ENCODE measurements at regions not wholly inside any gene's neighbourhood (a gene's known extent, or its start where the extent isn't known, plus 50 kb on each side); places are given as distances from the start of the nearest gene placed in this dataset.

- ChIA-PET POLR2A (no interaction called here), CTCF (no interaction called here)
- no peaks in the 10 kb centered on the region for H3K4me1 Mint-ChIP-seq
- H3K36me3 Mint-ChIP-seq (ENCODE audit: low read depth), result no peaks in the 10 kb centered on the region
- H3K4me3 Mint-ChIP-seq, result no peak overlapping the region
- ATAC-seq (no peak), DNase-seq (no peak)
- intact Hi-C loops (cut with DNase I, micrococcal nuclease), result no loop called here
- no peak overlapping the region for H3K27ac Mint-ChIP-seq
- no peaks in the 10 kb centered on the region for H3K27me3 Mint-ChIP-seq
- peaks cover 22% of the 10 kb centered on the region for H3K9me3 Mint-ChIP-seq (ENCODE audit: low read depth)
Measured at GRCh38 chr18:43651057-43651456, 373.8 kb upstream of the SYT4 start.

DNA sequence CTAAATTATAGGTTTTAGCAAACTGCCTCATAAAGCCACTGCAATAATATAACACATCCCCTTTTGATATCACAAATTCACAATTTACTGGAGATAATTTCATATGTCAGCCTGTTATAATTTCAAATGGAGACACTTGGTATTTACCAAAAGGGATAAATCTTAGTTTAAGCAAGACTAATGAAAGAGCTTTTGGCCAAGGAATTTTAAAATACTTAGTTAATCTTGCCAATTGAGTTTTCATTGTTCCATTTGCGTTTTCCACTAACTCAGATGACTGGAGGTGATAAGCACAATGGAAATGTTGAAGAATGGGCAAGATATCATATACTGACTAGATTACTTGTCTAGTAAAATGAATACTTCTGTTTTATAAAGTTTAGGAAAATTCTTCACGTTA is 379.3 kb upstream of the SYT4 start:
- DNase-seq, result no peak
- Mint-ChIP-seq H3K27me3 (no peaks in the 10 kb centered on the region), H3K4me3 (no peak overlapping the region), H3K9me3 (ENCODE audit: low read depth) (peaks cover 17% of the 10 kb centered on the region), H3K4me1 (no peaks in the 10 kb centered on the region), H3K36me3 (ENCODE audit: low read depth) (no peaks in the 10 kb centered on the region), H3K27ac (no peak overlapping the region)
- intact Hi-C loops (cut with DNase I, micrococcal nuclease), result no loop called here
- ChIA-PET POLR2A (no interaction called here), CTCF (interaction anchor here (0.9 kb wide), 1 partner anchor 18 kb away, joined by 3 read pairs; no protein-coding TSS in a partner anchor)
- no peak for ATAC-seq

DNA sequence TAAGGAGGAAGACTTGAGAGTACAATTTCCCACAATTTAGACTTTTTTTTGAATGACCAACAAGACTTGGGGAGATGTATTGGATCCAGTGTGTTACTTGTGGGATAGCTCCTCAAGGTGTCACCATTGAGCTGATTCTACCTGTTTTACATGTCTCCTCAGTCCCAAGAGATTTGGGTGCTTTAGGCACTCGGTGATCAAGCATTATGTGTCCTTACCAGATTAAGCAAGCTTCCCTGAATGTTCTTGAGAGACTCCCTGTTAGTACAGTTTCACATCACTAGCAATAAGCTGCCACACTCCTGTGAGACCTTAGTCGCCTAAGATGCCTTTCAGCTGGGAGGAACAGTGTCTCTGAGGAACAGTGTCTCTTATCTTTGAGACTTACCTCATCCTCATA is 384.3 kb upstream of the SYT4 start:
- Mint-ChIP-seq H3K36me3 (ENCODE audit: low read depth) (no peaks in the 10 kb centered on the region), H3K4me1 (no peaks in the 10 kb centered on the region), H3K27me3 (no peaks in the 10 kb centered on the region), H3K9me3 (ENCODE audit: low read depth) (no peaks in the 10 kb centered on the region), H3K27ac (no peak overlapping the region), H3K4me3 (no peak overlapping the region)
- ChIA-PET POLR2A (no interaction called here), CTCF (no interaction called here)
- peak; percentile 5 for DNase-seq
- no peak for ATAC-seq
- intact Hi-C loops (cut with DNase I, micrococcal nuclease), result no loop called here

DNA sequence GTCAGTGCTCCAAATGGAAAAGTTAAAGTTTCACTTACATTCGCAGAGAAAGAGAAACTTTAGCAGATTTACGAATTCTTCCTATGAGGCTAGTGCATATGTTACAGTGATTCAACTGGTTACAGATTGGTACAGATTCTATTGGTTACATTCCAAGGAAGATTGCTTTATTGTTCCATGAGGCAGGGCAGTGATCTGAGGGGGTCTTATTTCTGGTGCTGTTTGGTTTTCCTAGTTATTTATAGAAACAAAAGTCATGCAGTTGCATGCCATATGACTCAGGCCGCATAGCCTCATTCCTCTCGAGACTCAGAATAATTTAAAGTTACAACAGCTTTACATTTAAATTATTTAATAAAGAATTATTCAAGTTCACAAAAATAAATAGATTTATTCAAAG is 385.4 kb upstream of the SYT4 start:
- ChIA-PET POLR2A (no interaction called here), CTCF (no interaction called here)
- Mint-ChIP-seq H3K27ac (no peak overlapping the region), H3K9me3 (ENCODE audit: low read depth) (no peaks in the 10 kb centered on the region), H3K27me3 (no peaks in the 10 kb centered on the region), H3K36me3 (ENCODE audit: low read depth) (no peaks in the 10 kb centered on the region), H3K4me1 (no peaks in the 10 kb centered on the region), H3K4me3 (no peak overlapping the region)
- DNase-seq (no peak), ATAC-seq (no peak)
- intact Hi-C loops (cut with DNase I, micrococcal nuclease), result no loop called here

DNA sequence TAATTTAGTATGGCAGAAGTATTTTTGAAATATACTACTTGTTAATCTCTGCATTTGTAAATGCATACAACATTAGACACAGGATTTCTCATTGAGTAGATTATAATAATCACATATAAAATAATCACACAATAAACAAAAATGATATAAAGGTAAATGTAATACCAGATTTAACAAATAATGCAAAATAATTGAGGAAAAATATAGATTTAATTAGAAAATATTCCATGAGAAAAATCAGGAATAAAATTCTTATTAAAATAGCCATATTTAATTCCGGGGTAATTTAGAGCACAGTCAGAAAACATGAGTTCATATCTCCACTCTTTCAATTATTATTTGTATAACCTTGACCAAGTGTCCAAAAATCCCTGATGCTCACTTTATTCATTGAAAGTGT is 385.9 kb upstream of the SYT4 start:
- intact Hi-C loops (cut with DNase I, micrococcal nuclease), result no loop called here
- no peaks in the 10 kb centered on the region for H3K36me3 Mint-ChIP-seq (ENCODE audit: low read depth)
- ATAC-seq, result no peak
- H3K9me3 Mint-ChIP-seq (ENCODE audit: low read depth), result no peaks in the 10 kb centered on the region
- no peaks in the 10 kb centered on the region for H3K27me3 Mint-ChIP-seq
- no peak for DNase-seq
- ChIA-PET CTCF (no interaction called here), POLR2A (no interaction called here)
- H3K4me1 Mint-ChIP-seq, result no peaks in the 10 kb centered on the region
- H3K27ac Mint-ChIP-seq, result no peak overlapping the region
- H3K4me3 Mint-ChIP-seq, result no peak overlapping the region

GRCh38 chr18:43664487-43665008 is 387.3 kb upstream of the SYT4 start:
- intact Hi-C loops (cut with DNase I, micrococcal nuclease), result no loop called here
- H3K4me1 Mint-ChIP-seq, result no peaks in the 10 kb centered on the region
- DNase-seq (no peak), ATAC-seq (no peak)
- H3K36me3 Mint-ChIP-seq (ENCODE audit: low read depth), result no peaks in the 10 kb centered on the region
- POLR2A ChIA-PET, result no interaction called here
- H3K9me3 Mint-ChIP-seq (ENCODE audit: low read depth), result no peaks in the 10 kb centered on the region
- no peaks in the 10 kb centered on the region for H3K27me3 Mint-ChIP-seq
- no peak overlapping the region for H3K4me3 Mint-ChIP-seq
- no peak overlapping the region for H3K27ac Mint-ChIP-seq
- CTCF ChIA-PET, result no interaction called here

- ATAC-seq (no peak), DNase-seq (no peak)
- ChIA-PET POLR2A (no interaction called here), CTCF (interaction anchor here (0.6 kb wide), 1 partner anchor 210 kb away, joined by 3 read pairs; no protein-coding TSS in a partner anchor)
- Mint-ChIP-seq H3K27ac (no peak overlapping the region), H3K4me1 (no peaks in the 10 kb centered on the region), H3K9me3 (ENCODE audit: low read depth) (no peaks in the 10 kb centered on the region), H3K36me3 (ENCODE audit: low read depth) (no peaks in the 10 kb centered on the region), H3K4me3 (no peak overlapping the region), H3K27me3 (no peaks in the 10 kb centered on the region)
- intact Hi-C loops (cut with DNase I, micrococcal nuclease), result no loop called here
Measured at GRCh38 chr18:43665105-43665788, 388.0 kb upstream of the SYT4 start.

- no peak overlapping the region for H3K27ac Mint-ChIP-seq
- no peaks in the 10 kb centered on the region for H3K4me1 Mint-ChIP-seq
- H3K36me3 Mint-ChIP-seq (ENCODE audit: low read depth), result no peaks in the 10 kb centered on the region
- ChIA-PET CTCF (interaction anchor here (0.9 kb wide), 1 partner anchor 10 kb away, joined by 3 read pairs; no protein-coding TSS in a partner anchor), POLR2A (no interaction called here)
- DNase-seq (no peak), ATAC-seq (no peak)
- H3K9me3 Mint-ChIP-seq (ENCODE audit: low read depth), result no peaks in the 10 kb centered on the region
- no peak overlapping the region for H3K4me3 Mint-ChIP-seq
- no peaks in the 10 kb centered on the region for H3K27me3 Mint-ChIP-seq
- intact Hi-C loops (cut with DNase I, micrococcal nuclease), result no loop called here
Measured at GRCh38 chr18:43668866-43669265, 391.6 kb upstream of the SYT4 start.

DNA sequence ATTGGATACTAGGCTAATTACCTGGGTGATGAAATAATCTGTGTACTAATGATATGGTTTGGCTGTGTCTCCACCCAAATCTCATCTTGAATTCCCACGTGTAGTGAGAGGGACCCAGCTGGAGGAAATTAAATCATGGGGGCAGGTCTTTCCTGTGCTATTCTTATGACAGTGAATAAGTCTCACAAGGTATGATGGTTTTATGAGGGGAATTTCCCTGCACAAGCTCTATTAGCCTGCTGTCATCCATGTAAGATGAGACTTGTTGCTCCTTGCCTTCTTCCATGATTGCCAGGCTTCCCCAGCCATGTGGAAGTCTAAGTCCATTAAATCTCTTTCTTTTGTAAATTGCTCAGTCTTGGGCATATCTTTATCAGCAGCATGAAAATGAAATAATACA is 394.1 kb upstream of the SYT4 start:
- CTCF ChIA-PET, result no interaction called here
- intact Hi-C loops (cut with DNase I, micrococcal nuclease), result no loop called here
- no peaks in the 10 kb centered on the region for H3K4me1 Mint-ChIP-seq

DNA sequence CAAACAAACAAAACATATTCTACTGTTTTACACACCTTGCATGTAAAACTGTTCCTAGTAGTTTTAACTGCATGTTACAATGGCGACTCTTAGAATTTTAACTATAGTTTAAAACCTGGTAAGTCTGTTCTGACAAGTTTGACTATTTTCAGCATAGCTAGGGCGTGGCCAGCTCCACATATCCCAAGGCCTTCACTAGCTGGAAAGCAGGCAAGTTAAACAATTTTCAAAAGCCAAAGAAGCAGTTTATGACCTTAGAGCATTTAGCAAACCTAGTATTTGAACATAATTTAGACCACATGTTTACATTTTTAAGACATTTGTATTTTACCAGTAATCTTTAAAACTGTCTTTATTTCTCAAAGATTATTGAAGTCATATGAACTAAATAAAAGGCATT is 402.8 kb upstream of the SYT4 start:
- H3K27me3 Mint-ChIP-seq, result no peaks in the 10 kb centered on the region
- no peak for DNase-seq
- ChIA-PET CTCF (interaction anchor here (1.1 kb wide), 1 partner anchor 38 kb away, joined by 3 read pairs; no protein-coding TSS in a partner anchor), POLR2A (no interaction called here)
- no peak for ATAC-seq
- H3K27ac Mint-ChIP-seq, result no peak overlapping the region
- no peaks in the 10 kb centered on the region for H3K36me3 Mint-ChIP-seq (ENCODE audit: low read depth)
- H3K4me3 Mint-ChIP-seq, result no peak overlapping the region
- H3K9me3 Mint-ChIP-seq (ENCODE audit: low read depth), result peaks cover 10% of the 10 kb centered on the region
- intact Hi-C loops (cut with DNase I, micrococcal nuclease), result no loop called here
- H3K4me1 Mint-ChIP-seq, result no peaks in the 10 kb centered on the region

More for the DNA sequence above, 394.1 kb upstream of the SYT4 start:
- ATAC-seq (no peak), DNase-seq (no peak)
- Mint-ChIP-seq H3K9me3 (ENCODE audit: low read depth) (no peaks in the 10 kb centered on the region), H3K36me3 (ENCODE audit: low read depth) (no peaks in the 10 kb centered on the region), H3K27me3 (no peaks in the 10 kb centered on the region), H3K4me3 (no peak overlapping the region), H3K27ac (no peak overlapping the region)
- POLR2A ChIA-PET, result no interaction called here

- no peak for ATAC-seq
- H3K4me3 Mint-ChIP-seq, result no peak overlapping the region
- no peaks in the 10 kb centered on the region for H3K36me3 Mint-ChIP-seq (ENCODE audit: low read depth)
- H3K27me3 Mint-ChIP-seq, result no peaks in the 10 kb centered on the region
- H3K9me3 Mint-ChIP-seq (ENCODE audit: low read depth), result peaks cover 10% of the 10 kb centered on the region
- H3K4me1 Mint-ChIP-seq, result no peaks in the 10 kb centered on the region
- intact Hi-C loops (cut with DNase I, micrococcal nuclease), result no loop called here
- POLR2A ChIA-PET, result no interaction called here
- CTCF ChIA-PET, result no interaction called here
- DNase-seq, result no peak
- H3K27ac Mint-ChIP-seq, result no peak overlapping the region
Measured at GRCh38 chr18:43681661-43682060, 404.4 kb upstream of the SYT4 start.

- peaks cover 10% of the 10 kb centered on the region for H3K9me3 Mint-ChIP-seq (ENCODE audit: low read depth)
- intact Hi-C loops (cut with DNase I, micrococcal nuclease), result no loop called here
- no peaks in the 10 kb centered on the region for H3K27me3 Mint-ChIP-seq
- H3K27ac Mint-ChIP-seq, result no peak overlapping the region
- no peak overlapping the region for H3K4me3 Mint-ChIP-seq
- no peaks in the 10 kb centered on the region for H3K36me3 Mint-ChIP-seq (ENCODE audit: low read depth)
- H3K4me1 Mint-ChIP-seq, result no peaks in the 10 kb centered on the region
- no peak for ATAC-seq
- ChIA-PET CTCF (no interaction called here), POLR2A (no interaction called here)
- no peak for DNase-seq
Measured at GRCh38 chr18:43682196-43682595, 404.9 kb upstream of the SYT4 start.

GRCh38 chr18:43686709-43687108 is 409.4 kb upstream of the SYT4 start:
- ChIA-PET CTCF (no interaction called here), POLR2A (no interaction called here)
- Mint-ChIP-seq H3K4me3 (no peak overlapping the region), H3K27me3 (no peaks in the 10 kb centered on the region), H3K27ac (no peak overlapping the region), H3K36me3 (ENCODE audit: low read depth) (no peaks in the 10 kb centered on the region), H3K9me3 (ENCODE audit: low read depth) (peaks cover 9% of the 10 kb centered on the region), H3K4me1 (no peaks in the 10 kb centered on the region)
- intact Hi-C loops (cut with DNase I, micrococcal nuclease), result no loop called here
- ATAC-seq, result no peak
- DNase-seq, result no peak
